ENCODE measurements at regions not wholly inside any gene's neighbourhood (a gene's known extent, or its start where the extent isn't known, plus 50 kb on each side); places are given as distances from the start of the nearest gene placed in this dataset.

DNA sequence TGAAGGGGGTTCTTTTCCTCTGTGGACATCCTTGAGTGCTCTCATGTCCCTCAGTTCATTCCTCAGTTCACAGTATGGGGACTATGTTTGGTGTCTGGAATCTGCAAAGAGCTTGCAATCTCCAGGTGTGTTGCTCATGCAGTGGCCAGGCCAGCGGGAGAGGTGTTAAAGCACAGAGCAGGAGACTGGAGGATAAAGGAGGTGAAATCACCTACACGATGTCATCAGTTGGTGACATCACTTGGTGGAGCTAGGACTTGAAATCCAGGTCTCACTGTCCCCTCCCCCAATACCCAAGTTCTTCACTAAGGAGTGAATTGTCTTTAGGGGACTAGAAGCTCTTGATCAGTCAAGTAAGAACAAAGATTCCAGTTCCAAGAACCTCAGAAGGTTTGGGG lies 197.3 kb upstream of the ZNF618 start:
- TF ChIP-seq, protein P1, sequence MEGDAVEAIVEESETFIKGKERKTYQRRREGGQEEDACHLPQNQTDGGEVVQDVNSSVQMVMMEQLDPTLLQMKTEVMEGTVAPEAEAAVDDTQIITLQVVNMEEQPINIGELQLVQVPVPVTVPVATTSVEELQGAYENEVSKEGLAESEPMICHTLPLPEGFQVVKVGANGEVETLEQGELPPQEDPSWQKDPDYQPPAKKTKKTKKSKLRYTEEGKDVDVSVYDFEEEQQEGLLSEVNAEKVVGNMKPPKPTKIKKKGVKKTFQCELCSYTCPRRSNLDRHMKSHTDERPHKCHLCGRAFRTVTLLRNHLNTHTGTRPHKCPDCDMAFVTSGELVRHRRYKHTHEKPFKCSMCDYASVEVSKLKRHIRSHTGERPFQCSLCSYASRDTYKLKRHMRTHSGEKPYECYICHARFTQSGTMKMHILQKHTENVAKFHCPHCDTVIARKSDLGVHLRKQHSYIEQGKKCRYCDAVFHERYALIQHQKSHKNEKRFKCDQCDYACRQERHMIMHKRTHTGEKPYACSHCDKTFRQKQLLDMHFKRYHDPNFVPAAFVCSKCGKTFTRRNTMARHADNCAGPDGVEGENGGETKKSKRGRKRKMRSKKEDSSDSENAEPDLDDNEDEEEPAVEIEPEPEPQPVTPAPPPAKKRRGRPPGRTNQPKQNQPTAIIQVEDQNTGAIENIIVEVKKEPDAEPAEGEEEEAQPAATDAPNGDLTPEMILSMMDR (conservative IDR thresholded peaks at IDR 0.05; ENCODE audit: low read length), result no peak
- no peak for TF ChIP-seq EZH2phosphoT487 (IDR thresholded peaks at IDR 0.05; ENCODE audit: borderline replicate concordance)
